Uterus (tissue), 2 donors: ENCODE measurements at regions not wholly inside any gene's neighbourhood (a gene's known extent, or its start where the extent isn't known, plus 50 kb on each side); places are given as distances from the start of the nearest gene placed in this dataset.

Experiments
- POLR2A ChIP-seq, 2 donors: fragments of 450-650 bp; IDR thresholded peaks; one replicate each; pipeline ENCODE4 v1.6.1; 2016; ENCODE audit warnings: antibody characterized with exemption in 2 of 2, mild to moderate bottlenecking in 1 of 2, moderate library complexity in 1 of 2
- TF ChIP-seq, protein P1 (sequence below), 4 experiments: fragments of 200-600 bp in 2 of 4; fragments of 450-650 bp in 2 of 4; sonication (generic) in 2 of 4; IDR thresholded peaks; one replicate each; pipeline ENCODE4 v1.5.1; 2016 to 2019; ENCODE audit warnings: antibody characterized with exemption in 4 of 4, mild to moderate bottlenecking in 2 of 4, moderate library complexity in 1 of 4

DNA sequence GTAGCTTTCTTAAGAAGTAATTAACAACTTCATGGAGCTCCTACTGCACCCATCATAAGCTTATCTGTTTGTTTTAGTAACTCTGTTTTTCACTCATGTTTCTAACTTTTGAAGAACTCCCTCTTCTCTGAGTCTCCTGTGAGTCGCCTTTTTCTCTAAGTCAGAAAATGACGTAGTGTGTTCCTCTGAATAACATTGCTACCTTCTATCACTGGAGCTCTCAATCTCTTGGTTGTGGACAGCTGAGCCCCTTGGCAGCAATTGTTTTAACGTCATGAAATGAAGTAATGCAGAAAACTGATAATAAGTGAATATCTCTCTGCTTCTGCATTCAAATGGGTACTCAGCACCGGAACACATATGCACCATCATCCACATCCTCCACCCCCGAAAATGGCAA lies 433.3 kb upstream of the SALL3 start:
- TF ChIP-seq, protein P1, sequence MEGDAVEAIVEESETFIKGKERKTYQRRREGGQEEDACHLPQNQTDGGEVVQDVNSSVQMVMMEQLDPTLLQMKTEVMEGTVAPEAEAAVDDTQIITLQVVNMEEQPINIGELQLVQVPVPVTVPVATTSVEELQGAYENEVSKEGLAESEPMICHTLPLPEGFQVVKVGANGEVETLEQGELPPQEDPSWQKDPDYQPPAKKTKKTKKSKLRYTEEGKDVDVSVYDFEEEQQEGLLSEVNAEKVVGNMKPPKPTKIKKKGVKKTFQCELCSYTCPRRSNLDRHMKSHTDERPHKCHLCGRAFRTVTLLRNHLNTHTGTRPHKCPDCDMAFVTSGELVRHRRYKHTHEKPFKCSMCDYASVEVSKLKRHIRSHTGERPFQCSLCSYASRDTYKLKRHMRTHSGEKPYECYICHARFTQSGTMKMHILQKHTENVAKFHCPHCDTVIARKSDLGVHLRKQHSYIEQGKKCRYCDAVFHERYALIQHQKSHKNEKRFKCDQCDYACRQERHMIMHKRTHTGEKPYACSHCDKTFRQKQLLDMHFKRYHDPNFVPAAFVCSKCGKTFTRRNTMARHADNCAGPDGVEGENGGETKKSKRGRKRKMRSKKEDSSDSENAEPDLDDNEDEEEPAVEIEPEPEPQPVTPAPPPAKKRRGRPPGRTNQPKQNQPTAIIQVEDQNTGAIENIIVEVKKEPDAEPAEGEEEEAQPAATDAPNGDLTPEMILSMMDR (IDR thresholded peaks at IDR 0.05) = no peak
- TF ChIP-seq POLR2A (IDR thresholded peaks at IDR 0.05) = no peak
